Liver (tissue), 3 donors: ENCODE measurements at regions not wholly inside any gene's neighbourhood (a gene's known extent, or its start where the extent isn't known, plus 50 kb on each side); places are given as distances from the start of the nearest gene placed in this dataset.

Experiments
- ATF3 ChIP-seq: IDR thresholded peaks from 2 replicates; pipeline ENCODE4 v1.6.1; 2016; ENCODE audit warnings: antibody characterized with exemption
- GABPA ChIP-seq, 2 donors: IDR thresholded peaks in 1 of 2; conservative IDR thresholded peaks in 1 of 2; 2 replicates each; pipeline ENCODE4 v1.6.1; 2016; ENCODE audit warnings: antibody characterized with exemption in 2 of 2, mild to moderate bottlenecking in 1 of 2, moderate library complexity in 1 of 2
- HNF4G ChIP-seq: IDR thresholded peaks from 2 replicates; pipeline ENCODE4 v1.6.1; 2016; ENCODE audit warnings: antibody characterized with exemption
- RAD21 ChIP-seq, 2 donors: IDR thresholded peaks; 2 replicates each; pipeline ENCODE4 v1.6.1; 2016; ENCODE audit warnings: antibody characterized with exemption in 2 of 2, mild to moderate bottlenecking in 2 of 2
- YY1 ChIP-seq: IDR thresholded peaks from 2 replicates; pipeline ENCODE4 v1.6.1; 2016; ENCODE audit warnings: antibody characterized with exemption, mild to moderate bottlenecking
- TF ChIP-seq, protein P1 (sequence below): fragments of 150-350 bp; IDR thresholded peaks from 2 replicates; pipeline ENCODE4 v1.5.1; 2017; ENCODE audit warnings: improper control_type of control experiment, low read depth, low read length; ENCODE audit not compliant: missing input control
- donor health status: healthy.
- donor health status: healthy.

DNA sequence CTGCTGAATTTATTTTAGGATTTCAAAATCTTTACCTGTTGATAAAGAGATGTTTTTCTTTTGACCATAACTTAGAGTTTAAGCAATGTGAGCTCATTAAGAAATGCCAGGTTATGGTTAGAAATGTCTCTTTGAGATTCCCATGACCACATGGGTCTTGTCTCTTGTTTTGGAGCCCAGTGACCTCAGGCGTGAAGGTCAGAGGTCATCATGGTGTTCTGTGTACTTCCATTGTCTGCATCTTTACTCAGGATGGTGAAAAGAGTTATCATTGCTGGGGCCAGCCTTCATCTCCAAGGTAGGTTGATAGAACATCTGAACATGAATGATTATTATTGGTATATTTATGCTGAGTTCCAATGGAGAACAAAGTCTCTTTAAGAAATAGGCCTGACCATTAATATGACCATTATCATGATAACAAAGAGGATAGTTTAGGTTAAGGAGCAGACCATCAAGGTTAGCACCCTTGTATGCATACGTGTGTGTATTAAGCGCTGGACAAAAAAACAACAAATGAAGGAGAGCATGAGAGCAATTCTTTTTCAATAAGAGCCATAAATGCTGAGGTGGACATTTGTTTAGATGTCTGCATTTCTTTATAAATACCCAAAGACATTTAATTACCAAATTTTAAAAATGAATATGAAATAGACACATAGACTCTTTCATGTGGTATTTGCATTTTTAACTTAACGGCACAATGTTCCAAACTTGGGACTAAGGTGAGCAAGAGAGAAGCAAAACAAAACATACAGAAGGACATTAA is 120.6 kb upstream of the PAQR3 start:
- TF ChIP-seq, protein P1, sequence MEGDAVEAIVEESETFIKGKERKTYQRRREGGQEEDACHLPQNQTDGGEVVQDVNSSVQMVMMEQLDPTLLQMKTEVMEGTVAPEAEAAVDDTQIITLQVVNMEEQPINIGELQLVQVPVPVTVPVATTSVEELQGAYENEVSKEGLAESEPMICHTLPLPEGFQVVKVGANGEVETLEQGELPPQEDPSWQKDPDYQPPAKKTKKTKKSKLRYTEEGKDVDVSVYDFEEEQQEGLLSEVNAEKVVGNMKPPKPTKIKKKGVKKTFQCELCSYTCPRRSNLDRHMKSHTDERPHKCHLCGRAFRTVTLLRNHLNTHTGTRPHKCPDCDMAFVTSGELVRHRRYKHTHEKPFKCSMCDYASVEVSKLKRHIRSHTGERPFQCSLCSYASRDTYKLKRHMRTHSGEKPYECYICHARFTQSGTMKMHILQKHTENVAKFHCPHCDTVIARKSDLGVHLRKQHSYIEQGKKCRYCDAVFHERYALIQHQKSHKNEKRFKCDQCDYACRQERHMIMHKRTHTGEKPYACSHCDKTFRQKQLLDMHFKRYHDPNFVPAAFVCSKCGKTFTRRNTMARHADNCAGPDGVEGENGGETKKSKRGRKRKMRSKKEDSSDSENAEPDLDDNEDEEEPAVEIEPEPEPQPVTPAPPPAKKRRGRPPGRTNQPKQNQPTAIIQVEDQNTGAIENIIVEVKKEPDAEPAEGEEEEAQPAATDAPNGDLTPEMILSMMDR = no peak
- TF ChIP-seq GABPA (IDR thresholded peaks at IDR 0.05 in 1 of 2, conservative IDR thresholded peaks at IDR 0.05 in 1 of 2) = no peak
- TF ChIP-seq HNF4G = no peak
- no peak for TF ChIP-seq RAD21 (IDR thresholded peaks at IDR 0.05)
- TF ChIP-seq ATF3 = no peak
- TF ChIP-seq YY1 = no peak
